ENCODE measurements at regions not wholly inside any gene's neighbourhood (a gene's known extent, or its start where the extent isn't known, plus 50 kb on each side); places are given as distances from the start of the nearest gene placed in this dataset.

DNA sequence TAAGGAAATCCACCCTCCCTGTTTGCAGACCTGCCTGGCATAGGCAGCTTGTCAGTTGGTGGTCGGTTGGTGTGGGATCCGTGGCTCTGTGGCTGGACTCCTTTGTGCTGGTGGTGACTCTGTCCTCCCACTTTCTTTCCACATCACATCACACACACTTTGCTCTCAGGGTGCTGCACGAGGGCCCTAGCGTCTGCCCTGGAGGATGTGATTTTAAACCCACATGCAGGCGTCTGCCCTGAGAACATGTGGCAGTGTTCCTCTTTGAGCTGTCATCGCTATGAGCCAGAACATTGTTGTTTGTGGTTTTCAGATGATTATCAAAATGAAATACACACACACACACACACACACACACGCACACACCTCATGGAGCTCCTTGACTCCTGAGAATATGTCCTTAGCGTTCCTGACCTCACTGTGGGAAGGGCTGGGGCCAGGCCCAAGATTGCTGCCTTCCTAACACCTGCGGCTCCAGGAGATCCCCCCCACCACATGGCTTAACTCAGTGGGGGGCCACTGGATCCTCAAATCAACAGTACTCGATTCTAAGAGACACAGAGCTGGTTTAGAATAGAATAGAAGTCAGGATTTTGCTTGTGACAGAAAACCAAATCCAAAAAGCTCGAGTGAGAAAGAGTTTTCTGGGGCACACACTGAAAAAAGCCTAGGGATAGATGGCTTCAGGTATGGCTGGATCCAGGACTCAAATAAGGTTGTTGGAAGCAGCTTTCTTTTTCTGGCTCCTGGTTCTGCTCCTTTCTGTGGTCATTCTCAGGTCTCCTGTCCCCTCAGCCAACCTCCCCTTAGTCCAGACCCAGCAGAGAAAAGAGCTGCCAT is 54.8 kb downstream of the RTP5 start:
- DNase-seq, result no peak

DNA sequence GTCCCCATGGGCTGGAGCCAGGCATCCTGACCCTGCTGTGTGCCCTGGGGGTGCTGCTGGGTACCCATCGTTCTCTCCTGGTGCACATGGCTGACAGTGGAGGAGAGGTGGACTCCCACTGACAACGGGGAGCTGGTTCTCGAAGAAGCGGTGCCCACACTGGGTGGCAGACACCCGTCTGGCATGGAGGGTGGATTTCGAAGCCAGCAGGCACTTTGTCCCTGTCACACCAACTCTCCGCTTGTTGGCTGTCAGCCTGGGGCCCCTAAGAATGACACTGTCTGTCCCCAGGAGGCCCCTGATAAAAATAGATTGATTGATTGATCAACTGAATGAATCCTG is 55.4 kb downstream of the RTP5 start:
- no peak for DNase-seq

DNA sequence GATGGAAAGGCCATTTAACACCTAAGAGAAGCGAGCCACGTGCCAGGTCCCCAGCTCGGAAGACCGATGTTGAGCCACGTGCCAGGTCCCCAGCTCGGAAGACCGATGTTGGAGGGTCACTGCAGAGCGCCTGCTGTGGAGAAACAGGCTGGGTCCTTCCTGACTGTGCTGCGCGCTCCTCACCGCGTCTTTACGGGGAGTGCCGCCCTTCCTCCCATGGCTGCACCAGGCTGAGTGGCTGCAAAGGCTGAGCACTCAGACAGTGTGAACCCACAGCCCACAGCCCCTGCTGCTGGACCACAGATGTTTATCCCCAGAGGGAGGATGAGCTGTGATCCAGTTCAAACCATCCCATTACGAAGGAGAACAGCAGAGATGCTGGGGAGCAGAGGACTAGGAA is 55.7 kb downstream of the RTP5 start:
- no peak for DNase-seq

DNA sequence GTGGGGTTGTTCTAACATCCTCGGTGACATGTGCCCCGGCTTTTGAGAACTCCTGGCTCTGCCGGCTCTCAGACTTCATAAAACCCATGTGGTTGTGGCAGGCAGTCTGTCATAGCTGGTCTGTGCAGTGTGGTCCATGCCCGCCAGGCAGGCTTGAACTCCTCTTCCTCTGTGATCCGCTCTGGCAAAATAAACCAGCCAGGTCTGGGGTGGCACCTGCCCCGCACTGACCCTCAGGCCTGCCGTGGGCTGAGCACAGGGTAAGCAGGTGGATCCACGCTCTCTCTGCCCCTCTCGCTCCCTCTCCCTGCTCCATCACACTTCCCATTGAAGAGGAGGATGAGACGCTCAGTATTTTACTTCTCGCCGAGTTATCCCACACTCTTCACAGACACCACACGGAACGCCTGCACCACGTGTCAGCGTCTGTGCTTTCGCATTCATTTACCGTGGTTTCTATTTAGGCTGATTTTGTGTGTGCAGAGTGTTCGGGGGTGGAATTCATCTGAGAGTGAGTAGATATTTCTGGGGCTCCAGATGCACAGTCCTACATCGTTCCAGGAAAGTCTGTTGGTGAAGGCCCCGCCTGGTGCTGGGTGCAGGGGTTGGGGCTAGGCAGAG is 56.4 kb downstream of the RTP5 start:
- DNase-seq, result no peak

DNA sequence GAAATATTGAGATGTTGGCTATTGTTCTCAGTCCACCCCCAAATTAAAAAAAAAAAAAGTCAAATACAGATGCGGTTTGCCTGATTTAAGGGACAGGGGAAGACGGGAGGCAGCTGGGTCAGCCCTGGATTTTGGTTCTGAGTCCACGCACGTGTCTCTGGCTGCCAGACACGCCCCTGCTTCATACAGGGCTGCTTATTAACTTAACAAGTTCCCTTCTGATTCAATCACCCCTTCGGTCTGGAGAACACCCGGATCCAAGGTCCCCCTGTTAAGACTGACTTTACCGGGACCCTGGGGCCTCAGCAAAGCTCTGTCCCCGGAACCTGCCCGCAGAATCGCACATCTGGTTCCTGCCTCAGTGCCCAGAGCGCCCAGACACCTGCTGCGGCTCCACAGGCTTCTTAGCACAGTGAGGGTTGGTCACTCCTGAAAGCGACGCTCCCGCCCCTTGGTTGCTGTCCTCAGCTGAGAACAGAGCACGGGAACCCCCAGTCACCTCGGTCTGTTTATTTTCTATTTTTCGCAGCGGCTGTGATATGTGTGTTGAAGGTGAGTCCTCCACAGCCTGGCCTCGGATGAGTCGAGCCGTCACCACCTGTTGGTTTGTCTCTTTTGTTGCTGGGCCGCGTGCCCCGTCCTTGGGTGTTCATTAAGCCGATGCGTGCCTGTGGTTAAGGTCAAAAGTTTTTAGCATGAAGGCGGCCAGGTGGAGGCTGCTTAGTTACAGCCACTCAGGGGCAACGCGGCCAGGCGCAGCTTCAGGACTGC is 57.2 kb downstream of the RTP5 start:
- no peak for DNase-seq

DNA sequence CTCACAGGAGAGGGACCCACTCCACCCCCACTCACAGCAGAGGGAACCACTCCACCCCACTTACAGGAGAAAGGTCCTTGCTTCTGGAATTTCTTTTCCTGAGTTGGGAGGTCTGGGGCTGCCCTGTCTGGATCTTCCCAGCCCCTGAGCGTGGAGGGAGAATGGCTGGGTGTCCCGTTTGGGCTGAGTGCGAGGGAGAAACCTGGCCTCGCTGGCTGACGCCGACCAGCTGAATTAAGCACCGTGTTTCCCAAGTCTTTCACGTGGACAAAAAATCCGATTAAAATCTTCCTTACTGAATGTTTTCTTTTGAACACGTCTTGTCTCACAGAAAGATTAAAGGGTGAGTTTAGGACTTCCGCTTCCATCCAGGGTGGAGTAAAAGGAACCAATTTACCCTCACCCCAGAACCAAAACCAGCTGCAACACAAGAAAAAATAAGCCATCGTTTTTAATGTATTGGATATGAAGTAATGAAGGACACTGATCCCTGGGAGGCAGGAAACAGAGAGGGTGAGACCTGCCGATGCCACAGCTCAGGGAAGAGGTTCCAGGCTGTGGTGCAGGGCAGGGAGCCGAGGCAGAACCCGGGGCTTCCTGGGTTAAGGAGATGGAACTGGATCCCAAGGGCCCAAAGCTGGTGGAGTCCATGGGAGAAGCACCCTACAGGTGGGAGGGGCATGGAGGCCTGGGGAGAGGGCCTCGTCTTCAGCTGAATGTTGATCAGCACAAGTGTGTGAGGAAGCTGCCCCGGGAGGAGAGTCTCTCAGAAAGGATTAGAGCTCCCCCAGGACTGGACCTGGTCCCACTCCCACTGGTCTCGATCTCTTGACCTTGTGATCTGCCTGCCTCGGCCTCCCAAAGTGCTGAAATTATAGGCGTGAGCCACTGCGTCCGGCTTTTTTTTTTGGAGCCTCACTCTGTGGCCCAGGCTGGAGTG is 60.3 kb downstream of the RTP5 start:
- no peak for DNase-seq

DNA sequence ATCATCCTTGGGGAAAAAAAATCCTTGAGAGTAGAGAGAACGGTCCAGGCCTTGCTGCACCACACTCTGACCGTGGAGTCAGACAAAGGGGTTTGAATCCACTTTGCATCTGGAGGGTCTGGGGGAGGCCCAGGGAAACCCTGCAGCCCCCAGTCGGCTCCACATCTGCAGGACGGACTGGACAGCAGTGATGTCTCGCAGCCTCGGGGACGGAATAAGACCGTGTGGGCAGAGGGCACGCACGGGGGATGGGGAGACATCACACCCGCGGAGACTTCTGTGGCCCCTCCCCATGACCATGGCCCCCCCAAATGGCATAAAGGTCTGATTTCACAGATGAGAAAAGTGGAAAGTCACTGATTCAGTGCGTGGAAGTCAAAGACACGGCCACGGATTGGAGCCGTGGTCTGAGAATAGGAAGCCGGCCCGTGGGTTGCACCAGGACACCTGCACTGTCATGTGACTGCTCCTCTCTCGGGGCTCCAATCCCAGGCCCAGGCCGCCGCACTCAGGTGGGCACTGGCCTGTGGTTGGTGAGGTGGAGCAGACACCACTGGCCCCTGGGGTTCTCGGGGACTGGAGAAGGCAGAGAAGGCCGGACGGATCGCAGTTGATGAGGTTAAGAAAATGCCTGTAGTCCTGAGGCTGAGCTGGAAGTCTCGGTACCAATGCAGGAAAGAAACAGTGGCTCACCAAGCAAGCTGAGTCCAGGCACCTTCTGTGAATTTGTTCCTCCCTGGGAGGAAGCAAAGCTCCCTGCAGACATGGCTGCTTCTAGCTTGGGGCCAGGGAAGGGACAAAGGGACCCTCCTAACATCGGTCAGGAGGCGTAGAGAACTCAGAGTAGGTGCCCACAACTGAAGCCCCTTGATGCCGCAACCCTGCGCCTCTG is 61.8 kb downstream of the RTP5 start:
- DNase-seq, result no peak

DNA sequence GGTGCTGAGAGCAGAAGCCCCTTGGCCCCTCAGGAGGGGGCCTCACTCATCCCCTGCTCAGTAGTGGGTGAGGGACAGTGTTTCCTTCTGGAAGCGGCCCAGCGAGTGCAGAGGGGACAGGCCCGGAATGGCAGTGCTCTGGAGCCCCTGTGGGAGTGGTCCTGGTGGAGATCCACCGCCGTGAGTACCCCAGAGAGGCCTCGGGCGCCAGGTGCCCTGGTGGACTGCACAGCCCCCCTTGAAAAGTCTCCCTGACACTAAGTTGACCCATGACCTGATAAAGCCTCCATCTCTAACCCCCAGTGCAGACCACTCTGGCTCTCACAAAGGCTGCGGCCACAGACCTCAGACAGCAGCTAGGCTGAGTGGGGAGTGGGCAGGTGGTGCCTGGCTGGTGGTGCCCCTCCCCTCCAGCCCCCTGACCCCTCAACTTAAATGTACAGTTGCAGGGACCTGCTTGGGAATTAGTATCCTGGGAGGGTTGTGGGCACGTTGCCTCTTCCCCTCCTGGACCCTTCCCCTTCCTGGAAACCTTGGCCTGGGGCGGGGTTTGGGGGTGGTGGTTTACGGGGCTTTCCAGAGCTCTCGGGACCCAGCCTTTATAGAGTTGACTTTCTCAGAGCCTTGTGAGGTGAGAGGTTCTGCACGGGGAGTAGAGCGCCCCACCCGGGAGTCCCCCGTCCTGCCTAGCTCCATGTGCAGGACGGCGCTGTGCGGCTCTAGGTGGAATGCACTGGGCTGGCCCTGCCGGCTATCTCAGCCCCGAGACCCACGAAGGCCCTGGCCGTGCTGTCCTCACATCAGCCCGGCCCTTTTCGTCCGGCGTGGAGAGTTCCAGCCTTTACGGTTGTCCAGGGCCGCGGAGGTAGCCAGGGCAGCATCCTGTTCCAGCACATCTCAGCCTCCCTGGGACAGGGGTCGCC is 62.7 kb downstream of the RTP5 start:
- DNase-seq, result no peak

DNA sequence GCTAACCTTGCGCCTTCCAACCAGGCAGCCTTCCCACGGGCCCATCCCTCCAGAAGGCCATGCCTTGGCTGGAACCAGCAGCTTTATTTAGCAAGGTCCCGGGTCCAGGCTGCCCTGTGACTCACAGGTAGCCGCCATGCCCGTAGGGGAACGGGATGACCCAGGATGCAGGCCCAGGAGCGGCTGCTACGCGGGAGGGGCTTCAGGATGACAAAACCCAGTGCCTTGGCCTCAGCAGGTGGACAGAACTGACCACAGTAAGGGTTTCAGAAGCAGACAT is 63.3 kb downstream of the RTP5 start:
- DNase-seq, result no peak

DNA sequence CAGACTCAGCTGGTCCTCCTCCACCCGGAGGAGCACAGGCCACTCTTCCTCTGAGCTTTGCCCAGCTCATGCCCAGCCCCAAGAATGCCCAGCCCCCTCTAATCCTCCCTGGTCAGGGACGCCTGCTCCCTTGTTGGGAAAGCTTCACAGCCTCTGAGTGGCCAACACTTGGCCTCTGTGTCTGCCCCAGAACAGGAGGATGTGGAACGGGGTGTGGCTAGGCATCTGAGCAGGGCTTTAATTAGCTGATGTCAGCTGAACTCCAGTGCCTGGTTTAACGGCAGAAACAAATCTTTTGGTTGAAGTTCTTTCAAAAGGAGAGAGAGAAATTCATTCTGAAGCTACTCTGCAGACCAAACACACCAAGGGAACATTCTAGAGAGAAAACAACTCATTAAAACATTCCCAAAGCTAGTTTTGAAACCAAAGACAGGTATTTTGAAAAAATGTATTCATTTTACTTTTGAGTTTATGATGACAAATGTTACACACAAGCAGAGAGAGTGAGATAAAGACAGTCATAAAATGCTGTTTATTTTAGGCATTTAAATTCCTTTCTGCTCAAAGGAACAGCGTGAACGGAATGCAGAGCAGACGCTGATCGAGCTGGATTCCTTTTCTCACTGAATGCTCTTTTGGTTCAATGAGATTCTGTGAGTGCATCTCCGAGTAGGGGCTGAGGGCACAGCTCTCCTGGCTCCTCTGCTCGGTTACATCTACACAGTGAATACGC is 63.8 kb downstream of the RTP5 start:
- no peak for DNase-seq

DNA sequence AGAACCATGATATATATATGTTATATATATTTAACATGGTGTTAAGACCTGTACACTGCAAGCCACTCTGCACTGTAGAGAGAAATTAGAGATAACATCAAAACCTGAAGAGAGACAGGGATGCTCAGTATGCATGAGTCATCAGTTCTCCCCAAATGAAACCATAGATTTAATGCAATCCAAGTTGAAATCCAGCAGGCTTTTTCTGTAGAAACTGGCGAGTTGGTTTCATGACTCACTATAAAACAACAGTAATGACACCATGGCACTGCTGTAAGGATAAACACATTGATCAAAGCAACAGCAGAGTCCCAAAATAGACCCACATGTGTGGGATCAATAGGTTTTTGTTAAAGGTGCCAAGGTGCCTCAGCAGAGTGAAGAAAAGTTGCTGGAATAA is 65.8 kb downstream of the RTP5 start:
- no peak for DNase-seq

DNA sequence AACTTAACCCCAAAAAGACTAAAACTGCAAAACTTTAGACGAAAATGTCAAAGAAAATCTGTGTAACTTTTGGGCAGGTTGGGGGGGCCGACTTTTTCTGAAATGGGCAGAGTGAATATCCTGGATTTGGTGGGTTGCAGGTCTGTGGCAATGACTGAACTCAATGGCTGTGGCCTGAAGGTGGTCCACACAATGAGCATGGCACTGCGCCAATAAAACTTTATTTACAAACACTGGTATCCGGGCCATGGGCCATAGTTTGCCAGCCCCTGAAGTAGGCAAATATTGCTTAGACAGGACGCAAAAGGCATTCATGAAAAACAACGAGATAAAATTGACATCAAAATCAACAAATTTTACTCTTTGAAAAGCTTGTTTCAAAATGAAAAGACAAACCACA is 66.2 kb downstream of the RTP5 start:
- no peak for DNase-seq

DNA sequence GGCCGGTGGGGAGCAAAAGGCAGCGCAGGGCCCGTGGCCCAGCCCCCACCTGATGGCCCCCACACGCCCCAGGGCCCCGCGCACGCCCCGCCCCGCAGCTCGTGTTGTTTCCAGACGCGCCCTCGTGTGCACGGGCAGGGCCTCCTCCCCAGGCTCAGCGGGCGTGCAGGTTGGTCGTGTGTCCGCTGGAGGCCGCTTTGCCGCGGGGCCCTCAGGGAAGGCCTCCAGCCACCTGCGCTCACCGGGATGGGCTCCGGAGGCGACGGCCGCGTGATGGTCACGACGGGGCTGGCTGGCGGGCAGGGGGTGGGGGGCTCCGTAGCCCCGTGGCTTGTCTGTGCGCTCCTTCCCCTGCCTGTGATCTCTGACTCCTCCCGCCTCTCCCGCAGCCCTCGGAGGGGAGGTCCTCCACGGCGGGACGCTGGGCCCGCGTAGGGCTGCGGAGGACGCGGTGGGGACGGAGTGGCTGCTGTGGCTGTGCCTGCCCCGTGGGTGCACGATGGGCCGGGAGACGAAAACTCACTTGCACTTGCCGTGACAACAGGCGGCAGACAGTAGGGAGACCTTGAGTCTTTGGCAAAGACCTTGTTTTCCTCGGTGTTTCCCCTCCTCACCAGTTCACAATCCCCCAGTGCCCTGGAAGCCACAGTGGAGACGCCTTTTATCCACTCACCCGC is 67.1 kb downstream of the RTP5 start:
- DNase-seq, result no peak

DNA sequence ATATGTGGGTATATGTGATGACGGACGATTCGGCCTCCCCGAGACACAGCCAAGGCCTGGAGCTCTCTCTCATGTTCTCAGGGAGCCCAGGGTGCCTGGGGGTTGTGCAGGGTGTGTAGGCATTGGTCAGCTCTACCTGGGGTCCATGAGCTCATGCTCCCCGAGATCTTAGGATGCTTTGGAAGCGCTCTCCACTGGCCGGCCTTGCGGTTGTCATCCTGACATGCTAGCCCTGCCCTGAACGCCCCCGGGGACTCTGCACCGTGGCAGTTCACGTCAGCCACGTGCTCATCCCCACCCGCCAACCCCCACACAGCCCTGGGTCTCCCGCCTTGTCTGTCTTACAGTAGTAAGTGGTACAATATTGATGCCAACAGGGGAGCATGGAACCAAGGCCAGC is 67.8 kb downstream of the RTP5 start:
- DNase-seq, result no peak

DNA sequence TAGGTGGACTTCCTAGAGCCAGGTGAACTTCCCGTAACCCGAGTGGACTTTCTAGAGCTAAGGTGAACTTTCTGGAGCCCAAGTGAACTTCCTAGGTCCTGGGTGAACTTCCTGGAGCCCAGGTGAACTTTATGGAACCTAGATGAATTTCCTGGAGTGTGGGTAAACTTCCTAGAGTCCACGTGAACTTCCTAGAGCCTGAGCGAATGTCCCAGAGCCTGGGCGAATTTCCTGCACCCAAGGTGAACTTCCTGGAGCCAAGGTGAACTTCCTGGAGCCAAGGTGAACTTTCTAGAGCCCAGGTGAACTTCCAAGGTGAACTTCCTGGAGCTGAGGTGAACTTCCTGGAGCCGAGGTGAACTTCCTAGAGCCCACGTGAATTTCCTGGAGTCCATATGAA is 70.0 kb downstream of the RTP5 start:
- no peak for DNase-seq

DNA sequence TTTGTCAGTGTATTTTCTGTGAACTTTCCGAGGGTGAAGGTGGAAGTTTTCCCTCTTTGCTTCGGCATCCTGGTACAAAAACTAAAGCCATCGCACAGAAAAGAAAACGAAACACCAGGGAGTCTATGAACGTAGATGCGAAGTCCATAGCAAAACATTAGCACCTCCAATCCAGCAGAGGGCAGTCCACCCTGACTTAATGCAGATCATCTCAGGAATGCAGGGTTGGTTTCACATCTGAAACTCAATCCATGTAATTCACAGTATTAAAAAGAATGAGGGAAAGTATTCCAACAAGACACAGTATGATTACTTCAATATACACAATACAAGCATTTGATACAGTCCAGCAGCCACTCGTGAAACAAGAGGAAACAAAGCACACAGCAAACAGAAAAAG is 70.8 kb downstream of the RTP5 start:
- DNase-seq, result no peak

DNA sequence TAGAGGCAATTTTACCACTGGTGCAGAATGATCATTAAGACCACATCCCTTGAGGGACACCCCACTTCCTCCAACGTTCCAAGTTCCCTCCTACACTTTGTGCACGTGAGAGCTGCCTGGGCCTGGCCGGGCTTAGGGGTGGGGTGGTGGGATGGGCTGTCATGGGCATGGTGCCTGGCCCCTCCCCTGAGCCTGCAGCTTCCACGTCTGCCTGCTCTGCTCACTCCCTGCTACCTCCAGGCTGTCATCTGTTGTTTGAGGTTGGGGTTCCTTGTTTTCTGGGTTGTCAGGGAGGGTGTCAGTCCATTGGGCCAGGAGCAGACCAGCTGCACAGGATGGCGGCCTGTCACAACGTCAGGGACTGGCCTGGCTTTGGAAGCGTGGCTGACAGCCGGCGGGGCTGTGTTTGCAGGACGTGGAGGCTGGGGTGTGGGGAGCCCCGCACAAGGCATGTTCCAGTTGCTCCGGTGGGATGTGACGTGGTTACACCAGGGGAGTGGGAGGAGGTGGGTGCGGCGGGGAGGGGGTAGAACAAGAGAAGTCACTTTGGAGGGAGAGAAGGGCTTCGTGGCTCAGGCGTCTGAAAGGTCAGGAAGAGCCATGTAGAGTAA is 72.3 kb downstream of the RTP5 start:
- DNase-seq, result no peak

DNA sequence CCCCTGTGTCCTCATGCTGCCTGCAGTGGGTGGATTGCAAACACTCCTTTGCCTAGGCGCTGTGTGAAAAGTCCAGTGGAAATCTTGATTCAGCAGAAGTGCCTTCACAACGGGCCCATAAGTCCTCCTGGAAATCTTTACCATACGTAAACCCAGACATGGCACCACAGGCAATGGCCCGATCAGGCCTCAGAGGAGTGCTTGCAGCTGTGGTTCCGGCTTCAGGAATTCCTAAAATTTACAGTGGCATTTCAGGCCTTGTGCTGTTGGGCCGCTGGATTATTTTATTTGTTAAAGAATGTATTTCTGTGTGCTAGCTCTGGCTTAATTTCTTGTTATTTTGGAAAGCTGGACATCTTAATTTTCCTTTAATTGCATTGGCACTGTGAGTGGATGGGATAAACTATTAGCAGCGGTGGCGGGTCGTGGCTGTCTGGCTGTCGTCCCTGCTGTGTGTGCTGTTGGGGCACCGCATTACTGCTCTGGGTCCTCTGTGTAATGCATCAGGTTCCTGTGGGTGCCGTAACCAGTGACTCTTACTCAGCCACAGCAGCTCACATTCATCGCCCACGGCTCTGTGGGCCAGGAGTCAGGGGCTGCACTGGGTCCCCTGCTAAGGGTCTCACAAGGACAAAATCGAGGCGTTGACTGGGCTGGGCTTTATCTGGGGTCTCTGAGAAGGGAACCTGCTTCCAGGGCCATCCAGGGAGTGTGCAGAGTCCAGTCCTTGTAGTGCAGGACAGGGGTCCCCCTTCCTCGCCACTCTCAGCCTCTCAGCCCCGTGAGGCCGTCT is 73.1 kb downstream of the RTP5 start:
- DNase-seq, result no peak
